ENCODE measurements at regions not wholly inside any gene's neighbourhood (a gene's known extent, or its start where the extent isn't known, plus 50 kb on each side); places are given as distances from the start of the nearest gene placed in this dataset.

DNA sequence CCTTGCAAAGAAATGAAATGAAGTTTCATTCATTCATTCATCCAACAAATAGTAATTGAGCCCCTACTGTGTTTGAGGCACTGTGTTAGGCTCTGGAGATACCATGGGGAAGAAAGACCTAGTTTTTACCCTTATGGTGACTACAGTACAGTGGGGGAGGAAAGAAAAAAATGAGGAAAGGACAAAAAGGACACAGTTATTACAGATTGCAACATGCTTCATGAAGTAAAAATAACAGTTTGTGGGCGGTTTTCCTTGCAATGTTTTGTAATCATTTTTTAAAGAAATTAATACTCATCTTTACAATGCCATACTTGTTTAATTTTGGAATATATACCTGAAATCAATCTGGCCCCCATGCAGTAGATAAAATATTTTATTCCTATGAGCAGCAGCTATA is 120.3 kb downstream of the TM2D1 start:
- H3K36me3 ChIP-seq (replicated peaks in 1 of 2; ENCODE audit: control insufficient read depth in 1 of 2, insufficient read depth in 2 of 2, low read length in 2 of 2): no peaks in the 10 kb centered on the region
- no peak overlapping the region for H3K4me2 ChIP-seq (ENCODE audit: low read depth, low read length)
- CTCF ChIA-PET (ENCODE audit: low intra/inter-chr PET ratio, low total read pairs): no interaction called here
- no TSS peak for BruUV-seq (replicated peaks)
- H3K79me2 ChIP-seq (ENCODE audit: insufficient read depth, low read length): no peaks in the 10 kb centered on the region
- POLR2A ChIA-PET: no interaction called here
- DNase-seq (ENCODE audit: low spot score): no peak
- FAIRE-seq: no peak
- intact Hi-C loops (cut with micrococcal nuclease; ENCODE audit: unreplicated experiment) (no loop called here), in situ Hi-C loops (cut with HindIII; ENCODE audit: extremely low pct_ligation_motif_present, low pct_unique_long_range_greater_than_20kb) (no loop called here)
- H3K27ac ChIP-seq (ENCODE audit: extremely low read length, insufficient read depth, low read length): no peak overlapping the region
- H3K9me3 ChIP-seq (ENCODE audit: low read length): no peaks in the 10 kb centered on the region
- WGBS (ENCODE audit: low lambda C conversion rate): 10% methylated on average over 1 of the region's 1 CpG
- H3K4me1 ChIP-seq (ENCODE audit: insufficient read depth, low read length): no peaks in the 10 kb centered on the region
- H3K4me3 ChIP-seq (replicated peaks in 1 of 3; ENCODE audit: insufficient read depth in 1 of 3, low read depth in 2 of 3, low read length in 3 of 3): no peak overlapping the region
- no peak overlapping the region for H3K9ac ChIP-seq (ENCODE audit: insufficient read depth, low read depth, low read length)
- no peak for ATAC-seq
- H2AFZ ChIP-seq (ENCODE audit: low read length): no peak overlapping the region
- no peaks in the 10 kb centered on the region for H4K20me1 ChIP-seq (ENCODE audit: insufficient read depth, low read length)
- peaks cover 0 to 20% of the 10 kb centered on the region in 2 experiments; a peak in 2 of 5 replicates for H3K27me3 ChIP-seq (ENCODE audit: control insufficient read depth in 1 of 2, insufficient read depth in 2 of 2, low read length in 2 of 2)
- TF ChIP-seq, protein P1, sequence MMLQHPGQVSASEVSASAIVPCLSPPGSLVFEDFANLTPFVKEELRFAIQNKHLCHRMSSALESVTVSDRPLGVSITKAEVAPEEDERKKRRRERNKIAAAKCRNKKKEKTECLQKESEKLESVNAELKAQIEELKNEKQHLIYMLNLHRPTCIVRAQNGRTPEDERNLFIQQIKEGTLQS (CRISPR knock-in tag; IDR thresholded peaks at IDR 0.05): no peak
- TF ChIP-seq, protein P2, sequence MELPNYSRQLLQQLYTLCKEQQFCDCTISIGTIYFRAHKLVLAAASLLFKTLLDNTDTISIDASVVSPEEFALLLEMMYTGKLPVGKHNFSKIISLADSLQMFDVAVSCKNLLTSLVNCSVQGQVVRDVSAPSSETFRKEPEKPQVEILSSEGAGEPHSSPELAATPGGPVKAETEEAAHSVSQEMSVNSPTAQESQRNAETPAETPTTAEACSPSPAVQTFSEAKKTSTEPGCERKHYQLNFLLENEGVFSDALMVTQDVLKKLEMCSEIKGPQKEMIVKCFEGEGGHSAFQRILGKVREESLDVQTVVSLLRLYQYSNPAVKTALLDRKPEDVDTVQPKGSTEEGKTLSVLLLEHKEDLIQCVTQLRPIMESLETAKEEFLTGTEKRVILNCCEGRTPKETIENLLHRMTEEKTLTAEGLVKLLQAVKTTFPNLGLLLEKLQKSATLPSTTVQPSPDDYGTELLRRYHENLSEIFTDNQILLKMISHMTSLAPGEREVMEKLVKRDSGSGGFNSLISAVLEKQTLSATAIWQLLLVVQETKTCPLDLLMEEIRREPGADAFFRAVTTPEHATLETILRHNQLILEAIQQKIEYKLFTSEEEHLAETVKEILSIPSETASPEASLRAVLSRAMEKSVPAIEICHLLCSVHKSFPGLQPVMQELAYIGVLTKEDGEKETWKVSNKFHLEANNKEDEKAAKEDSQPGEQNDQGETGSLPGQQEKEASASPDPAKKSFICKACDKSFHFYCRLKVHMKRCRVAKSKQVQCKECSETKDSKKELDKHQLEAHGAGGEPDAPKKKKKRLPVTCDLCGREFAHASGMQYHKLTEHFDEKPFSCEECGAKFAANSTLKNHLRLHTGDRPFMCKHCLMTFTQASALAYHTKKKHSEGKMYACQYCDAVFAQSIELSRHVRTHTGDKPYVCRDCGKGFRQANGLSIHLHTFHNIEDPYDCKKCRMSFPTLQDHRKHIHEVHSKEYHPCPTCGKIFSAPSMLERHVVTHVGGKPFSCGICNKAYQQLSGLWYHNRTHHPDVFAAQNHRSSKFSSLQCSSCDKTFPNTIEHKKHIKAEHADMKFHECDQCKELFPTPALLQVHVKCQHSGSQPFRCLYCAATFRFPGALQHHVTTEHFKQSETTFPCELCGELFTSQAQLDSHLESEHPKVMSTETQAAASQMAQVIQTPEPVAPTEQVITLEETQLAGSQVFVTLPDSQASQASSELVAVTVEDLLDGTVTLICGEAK (IDR thresholded peaks at IDR 0.05): no peak
- TF ChIP-seq, protein P2 (CRISPR knock-in tag; IDR thresholded peaks at IDR 0.05): no peak
- TF ChIP-seq, protein P3, sequence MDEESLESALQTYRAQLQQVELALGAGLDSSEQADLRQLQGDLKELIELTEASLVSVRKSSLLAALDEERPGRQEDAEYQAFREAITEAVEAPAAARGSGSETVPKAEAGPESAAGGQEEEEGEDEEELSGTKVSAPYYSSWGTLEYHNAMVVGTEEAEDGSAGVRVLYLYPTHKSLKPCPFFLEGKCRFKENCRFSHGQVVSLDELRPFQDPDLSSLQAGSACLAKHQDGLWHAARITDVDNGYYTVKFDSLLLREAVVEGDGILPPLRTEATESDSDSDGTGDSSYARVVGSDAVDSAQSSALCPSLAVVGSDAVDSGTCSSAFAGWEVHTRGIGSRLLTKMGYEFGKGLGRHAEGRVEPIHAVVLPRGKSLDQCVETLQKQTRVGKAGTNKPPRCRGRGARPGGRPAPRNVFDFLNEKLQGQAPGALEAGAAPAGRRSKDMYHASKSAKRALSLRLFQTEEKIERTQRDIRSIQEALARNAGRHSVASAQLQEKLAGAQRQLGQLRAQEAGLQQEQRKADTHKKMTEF (CRISPR knock-in tag; IDR thresholded peaks at IDR 0.05): no peak
- TF ChIP-seq GATA4 (IDR thresholded peaks at IDR 0.05; ENCODE audit: borderline replicate concordance, low read depth): no peak
- no peak for TF ChIP-seq ZNF772 (CRISPR knock-in tag; IDR thresholded peaks at IDR 0.05)
- no peak for TF ChIP-seq PTBP1 (IDR thresholded peaks at IDR 0.05; ENCODE audit: low read depth, low read length, poor library complexity, severe bottlenecking)
- TF ChIP-seq TBX2 (CRISPR knock-in tag; IDR thresholded peaks at IDR 0.05; ENCODE audit: borderline replicate concordance): no peak
- TF ChIP-seq NR2F6 (IDR thresholded peaks at IDR 0.05): no peak
- no peak for TF ChIP-seq NR2F6 (CRISPR knock-in tag; IDR thresholded peaks at IDR 0.05)
- TF ChIP-seq, protein P4, sequence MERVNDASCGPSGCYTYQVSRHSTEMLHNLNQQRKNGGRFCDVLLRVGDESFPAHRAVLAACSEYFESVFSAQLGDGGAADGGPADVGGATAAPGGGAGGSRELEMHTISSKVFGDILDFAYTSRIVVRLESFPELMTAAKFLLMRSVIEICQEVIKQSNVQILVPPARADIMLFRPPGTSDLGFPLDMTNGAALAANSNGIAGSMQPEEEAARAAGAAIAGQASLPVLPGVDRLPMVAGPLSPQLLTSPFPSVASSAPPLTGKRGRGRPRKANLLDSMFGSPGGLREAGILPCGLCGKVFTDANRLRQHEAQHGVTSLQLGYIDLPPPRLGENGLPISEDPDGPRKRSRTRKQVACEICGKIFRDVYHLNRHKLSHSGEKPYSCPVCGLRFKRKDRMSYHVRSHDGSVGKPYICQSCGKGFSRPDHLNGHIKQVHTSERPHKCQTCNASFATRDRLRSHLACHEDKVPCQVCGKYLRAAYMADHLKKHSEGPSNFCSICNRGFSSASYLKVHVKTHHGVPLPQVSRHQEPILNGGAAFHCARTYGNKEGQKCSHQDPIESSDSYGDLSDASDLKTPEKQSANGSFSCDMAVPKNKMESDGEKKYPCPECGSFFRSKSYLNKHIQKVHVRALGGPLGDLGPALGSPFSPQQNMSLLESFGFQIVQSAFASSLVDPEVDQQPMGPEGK (CRISPR knock-in tag; IDR thresholded peaks at IDR 0.05): no peak
- no peak for TF ChIP-seq ZNF570 (CRISPR knock-in tag; IDR thresholded peaks at IDR 0.05; ENCODE audit: borderline replicate concordance)

Data from HepG2 (cell line).